ENCODE measurements at regions not wholly inside any gene's neighbourhood (a gene's known extent, or its start where the extent isn't known, plus 50 kb on each side); places are given as distances from the start of the nearest gene placed in this dataset.

DNA sequence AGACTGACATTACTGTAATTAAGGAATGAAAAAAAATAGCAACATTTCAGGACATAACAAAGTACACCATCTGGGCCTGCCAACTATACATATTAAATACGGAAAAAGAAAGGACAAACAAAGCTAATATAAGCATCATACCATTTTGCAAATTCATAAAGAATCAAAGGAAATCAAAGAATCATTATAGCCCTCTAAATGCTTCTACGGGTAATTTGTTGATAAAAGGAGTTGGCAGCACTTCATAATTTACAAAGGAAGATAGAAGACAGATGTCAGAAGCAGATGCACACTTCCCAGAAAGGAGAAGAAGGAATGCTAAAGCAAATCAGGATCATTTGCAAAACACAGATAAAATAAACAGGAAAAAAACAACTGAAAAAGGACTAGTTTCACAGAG is 1757.3 kb downstream of the PCDH7 start:
- ATAC-seq = no peak
- H3K27ac ChIP-seq = no peak overlapping the region
- H3K27me3 ChIP-seq = no peaks in the 10 kb centered on the region
- no peak for DNase-seq
- H3K9me3 ChIP-seq = no peaks in the 10 kb centered on the region
- no peak overlapping the region for H3K4me3 ChIP-seq
- no peaks in the 10 kb centered on the region for H3K4me1 ChIP-seq
- 30 to 39% methylated on average over 2 of the region's 2 CpGs for WGBS, 2 donors
- no peaks in the 10 kb centered on the region for H3K36me3 ChIP-seq
- intact Hi-C loops (cut with DNase I) = no loop called here
- TF ChIP-seq, protein P1, sequence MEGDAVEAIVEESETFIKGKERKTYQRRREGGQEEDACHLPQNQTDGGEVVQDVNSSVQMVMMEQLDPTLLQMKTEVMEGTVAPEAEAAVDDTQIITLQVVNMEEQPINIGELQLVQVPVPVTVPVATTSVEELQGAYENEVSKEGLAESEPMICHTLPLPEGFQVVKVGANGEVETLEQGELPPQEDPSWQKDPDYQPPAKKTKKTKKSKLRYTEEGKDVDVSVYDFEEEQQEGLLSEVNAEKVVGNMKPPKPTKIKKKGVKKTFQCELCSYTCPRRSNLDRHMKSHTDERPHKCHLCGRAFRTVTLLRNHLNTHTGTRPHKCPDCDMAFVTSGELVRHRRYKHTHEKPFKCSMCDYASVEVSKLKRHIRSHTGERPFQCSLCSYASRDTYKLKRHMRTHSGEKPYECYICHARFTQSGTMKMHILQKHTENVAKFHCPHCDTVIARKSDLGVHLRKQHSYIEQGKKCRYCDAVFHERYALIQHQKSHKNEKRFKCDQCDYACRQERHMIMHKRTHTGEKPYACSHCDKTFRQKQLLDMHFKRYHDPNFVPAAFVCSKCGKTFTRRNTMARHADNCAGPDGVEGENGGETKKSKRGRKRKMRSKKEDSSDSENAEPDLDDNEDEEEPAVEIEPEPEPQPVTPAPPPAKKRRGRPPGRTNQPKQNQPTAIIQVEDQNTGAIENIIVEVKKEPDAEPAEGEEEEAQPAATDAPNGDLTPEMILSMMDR (IDR thresholded peaks at IDR 0.05) = no peak

DNA sequence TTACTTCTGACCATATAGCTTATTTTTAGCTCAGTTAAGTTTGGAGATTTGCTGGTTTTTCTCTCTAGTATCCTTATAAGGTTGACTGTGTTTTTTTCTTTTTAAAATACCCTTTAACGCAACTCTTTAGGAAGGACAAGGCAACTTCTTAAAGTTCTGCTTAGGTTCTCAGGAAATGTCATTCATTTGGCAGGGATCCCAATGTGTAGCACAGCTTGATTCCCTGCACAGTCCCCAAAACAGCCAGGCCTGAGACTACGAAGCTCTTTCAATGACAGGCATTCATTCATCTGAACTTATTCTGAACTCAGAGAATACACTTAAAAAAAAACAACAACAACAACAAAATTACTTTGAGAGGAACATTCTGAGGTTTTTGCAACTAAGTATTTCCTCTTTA is 1765.8 kb downstream of the PCDH7 start:
- TF ChIP-seq, protein P1 (IDR thresholded peaks at IDR 0.05) = no peak
- ATAC-seq (no peak), DNase-seq (no peak)
- no peaks in the 10 kb centered on the region for H3K27me3 ChIP-seq
- no peak overlapping the region for H3K4me3 ChIP-seq
- H3K9me3 ChIP-seq = peaks cover 0 to 4% (median 0%) of the 10 kb centered on the region in 11 donors
- no peaks in the 10 kb centered on the region for H3K4me1 ChIP-seq
- H3K27ac ChIP-seq = no peak overlapping the region
- WGBS, 2 donors = 23 to 24% methylated on average over 2 of the region's 2 CpGs
- intact Hi-C loops (cut with DNase I) = no loop called here
- H3K36me3 ChIP-seq = no peaks in the 10 kb centered on the region

DNA sequence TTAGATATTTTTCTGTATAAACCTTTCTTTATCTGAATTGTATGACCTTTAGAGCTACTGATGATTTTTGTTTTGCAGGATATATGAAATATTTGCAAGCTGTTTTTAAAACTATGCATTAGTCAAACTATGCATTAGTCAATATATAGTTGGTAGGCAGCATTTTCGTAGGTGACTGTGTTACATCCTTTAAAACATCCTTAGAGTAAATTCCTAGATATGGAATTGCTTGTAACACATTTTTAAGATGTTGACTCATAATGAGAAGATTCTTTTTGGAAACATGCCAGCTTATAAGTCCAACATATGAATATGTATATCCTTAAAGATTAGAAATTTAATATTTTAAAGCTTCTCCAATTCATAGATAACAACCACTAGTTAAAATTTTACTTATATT is 1768.5 kb downstream of the PCDH7 start:
- Histone ChIP-seq H3K27me3 (no peaks in the 10 kb centered on the region), H3K27ac (no peak overlapping the region), H3K4me3 (no peak overlapping the region), H3K9me3 (peaks cover 0 to 4% (median 0%) of the 10 kb centered on the region in 11 donors), H3K4me1 (no peaks in the 10 kb centered on the region), H3K36me3 (no peaks in the 10 kb centered on the region)
- no peak for ATAC-seq
- intact Hi-C loops (cut with DNase I) = no loop called here
- no peak for DNase-seq
- TF ChIP-seq, protein P1 (IDR thresholded peaks at IDR 0.05) = no peak
- 28 to 57% methylated on average over 1 of the region's 1 CpG for WGBS, 2 donors

DNA sequence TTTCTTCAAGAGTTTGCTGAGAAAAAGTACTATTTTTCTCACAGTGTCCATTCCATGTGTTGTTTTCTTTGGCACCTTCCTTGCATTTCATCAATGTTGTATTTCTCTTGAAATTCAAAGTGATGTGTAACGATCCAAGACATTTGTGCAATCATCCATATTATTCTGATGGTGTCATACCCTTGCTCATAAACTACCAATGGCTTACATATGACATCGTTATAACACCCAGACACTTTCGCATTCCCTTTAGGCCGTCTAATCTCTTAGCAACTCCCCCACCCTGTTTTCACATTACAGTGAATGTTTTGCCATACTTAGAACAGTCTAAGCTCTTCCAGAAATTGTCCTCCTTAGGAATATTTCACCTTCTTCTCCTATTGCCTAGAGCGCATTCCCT is 1779.0 kb downstream of the PCDH7 start:
- peak in 2 of 8 donors; percentile 34 to 91 for ATAC-seq
- peaks cover 0 to 24% (median 0%) of the 10 kb centered on the region in 11 donors for H3K9me3 ChIP-seq
- intact Hi-C loops (cut with DNase I) = no loop called here
- no peak for DNase-seq
- TF ChIP-seq, protein P1 (IDR thresholded peaks at IDR 0.05) = no peak
- H3K27ac ChIP-seq = no peak overlapping the region
- no peaks in the 10 kb centered on the region for H3K36me3 ChIP-seq
- no peaks in the 10 kb centered on the region for H3K4me1 ChIP-seq
- no peak overlapping the region for H3K4me3 ChIP-seq
- WGBS, 2 donors = 59 to 67% methylated on average over 5 of the region's 5 CpGs
- no peaks in the 10 kb centered on the region for H3K27me3 ChIP-seq
